OCI-LY1 (cell line): ENCODE measurements at regions not wholly inside any gene's neighbourhood (a gene's known extent, or its start where the extent isn't known, plus 50 kb on each side); places are given as distances from the start of the nearest gene placed in this dataset.

ENCODE experiments used
- H2AFZ ChIP-seq: fragments of 200-600 bp; sonication (generic), shearing (Covaris generic); 2 replicates; pipeline ENCODE4 v1.6.0; 2014; ENCODE audit warnings: antibody characterized with exemption, mild to moderate bottlenecking, low read length
- H3F3A ChIP-seq: fragments of 200-600 bp; sonication (generic), shearing (Covaris generic); 2 replicates; pipeline ENCODE4 v1.6.0; 2014; ENCODE audit warnings: mild to moderate bottlenecking, antibody characterized with exemption, low read length, moderate library complexity; ENCODE audit not compliant: insufficient read depth
- H3K27ac ChIP-seq: fragments of 200-600 bp; sonication (generic); 2 replicates; pipeline ENCODE4 v1.5.1; 2014; ENCODE audit warnings: low read length, mixed run types, mild to moderate bottlenecking, low read depth; ENCODE audit not compliant: poor library complexity, severe bottlenecking
- H3K27me3 ChIP-seq: fragments of 200-600 bp; sonication (generic); 2 replicates; pipeline ENCODE4 v1.6.0; 2014; ENCODE audit warnings: antibody characterized with exemption, mild to moderate bottlenecking, low read length, moderate library complexity; ENCODE audit not compliant: insufficient read depth
- H3K36me3 ChIP-seq: fragments of 200-600 bp; sonication (generic); 2 replicates; pipeline ENCODE4 v1.6.1; 2014; ENCODE audit warnings: mild to moderate bottlenecking, antibody characterized with exemption, low read length, moderate library complexity, mixed read lengths; ENCODE audit not compliant: insufficient read depth
- H3K4me1 ChIP-seq: fragments of 200-600 bp; sonication (generic); 2 replicates; pipeline ENCODE4 v1.5.1; 2014; ENCODE audit warnings: mild to moderate bottlenecking, low read length, moderate library complexity; ENCODE audit not compliant: insufficient read depth, severe bottlenecking
- H3K4me2 ChIP-seq: fragments of 200-600 bp; sonication (generic), shearing (Covaris generic); 2 replicates; pipeline ENCODE4 v1.6.1; 2014; ENCODE audit warnings: low read length
- H3K4me3 ChIP-seq: fragments of 200-600 bp; sonication (generic); 2 replicates; pipeline ENCODE4 v1.5.1; 2014; ENCODE audit warnings: low read length, low read depth, mild to moderate bottlenecking, mixed read lengths; ENCODE audit not compliant: poor library complexity, severe bottlenecking
- H3K79me2 ChIP-seq: fragments of 200-600 bp; shearing (Covaris generic); 2 replicates; pipeline ENCODE4 v1.6.1; 2016; ENCODE audit warnings: mixed run types, low read length, mixed read lengths; ENCODE audit not compliant: insufficient read depth
- H3K9ac ChIP-seq: fragments of 200-600 bp; sonication (generic), shearing (Covaris generic); 2 replicates; pipeline ENCODE4 v1.6.1; 2014; ENCODE audit warnings: mild to moderate bottlenecking, low read length, mixed read lengths
- H3K9me2 ChIP-seq: fragments of 200-600 bp; sonication (generic), shearing (Covaris generic); 2 replicates; pipeline ENCODE4 v1.6.1; 2014; ENCODE audit warnings: low read depth, mild to moderate bottlenecking, low read length, mixed read lengths
- H3K9me3 ChIP-seq: fragments of 200-600 bp; shearing (Covaris generic); 2 replicates; pipeline ENCODE4 v1.6.1; 2014; ENCODE audit warnings: low read length, mixed read lengths
- H4K20me1 ChIP-seq: fragments of 200-600 bp; sonication (generic), shearing (Covaris generic); 2 replicates; pipeline ENCODE4 v1.6.0; 2016; ENCODE audit warnings: mild to moderate bottlenecking, low read length; ENCODE audit not compliant: insufficient read depth
- CTCF ChIP-seq: fragments of 200-600 bp; sonication (generic), shearing (Covaris generic); IDR thresholded peaks from 2 replicates; pipeline ENCODE4 v1.5.1; 2017; ENCODE audit warnings: mild to moderate bottlenecking, antibody characterized with exemption, low read length, moderate library complexity, mixed read lengths
- EZH2 ChIP-seq: fragments of 200-600 bp; sonication (generic), shearing (Covaris generic); IDR thresholded peaks from 2 replicates; pipeline ENCODE4 v1.8.0; 2017; ENCODE audit warnings: borderline replicate concordance, mixed run types, mild to moderate bottlenecking, antibody characterized with exemption, low read length, moderate library complexity, mixed read lengths

GRCh38 chr9:18379073-18379811 is 94.7 kb upstream of the ADAMTSL1 start:
- no peak overlapping the region for H3K9ac ChIP-seq
- no peak overlapping the region for H3K4me2 ChIP-seq
- no peak overlapping the region for H3K4me3 ChIP-seq
- no peaks in the 10 kb centered on the region for H3K4me1 ChIP-seq
- H3F3A ChIP-seq, result no peaks in the 10 kb centered on the region
- H3K79me2 ChIP-seq, result no peaks in the 10 kb centered on the region
- no peaks in the 10 kb centered on the region for H3K36me3 ChIP-seq
- no peak overlapping the region for H2AFZ ChIP-seq
- no peak for TF ChIP-seq CTCF
- TF ChIP-seq EZH2, result no peak
- H3K9me3 ChIP-seq, result no peaks in the 10 kb centered on the region
- no peaks in the 10 kb centered on the region for H3K9me2 ChIP-seq
- no peak overlapping the region for H3K27ac ChIP-seq
- no peaks in the 10 kb centered on the region for H4K20me1 ChIP-seq
- no peaks in the 10 kb centered on the region for H3K27me3 ChIP-seq

- Histone ChIP-seq H2AFZ (no peak overlapping the region), H3K4me2 (no peak overlapping the region), H3K27ac (no peak overlapping the region), H3K9me2 (no peaks in the 10 kb centered on the region), H3K9ac (no peak overlapping the region), H3K36me3 (no peaks in the 10 kb centered on the region), H3K4me1 (no peaks in the 10 kb centered on the region), H4K20me1 (no peaks in the 10 kb centered on the region), H3K4me3 (no peak overlapping the region), H3K79me2 (no peaks in the 10 kb centered on the region), H3F3A (no peaks in the 10 kb centered on the region), H3K27me3 (no peaks in the 10 kb centered on the region), H3K9me3 (no peaks in the 10 kb centered on the region)
- TF ChIP-seq EZH2 (no peak), CTCF (no peak)
Observed at GRCh38 chr9:18382243-18382642, 91.7 kb upstream of the ADAMTSL1 start.

- Histone ChIP-seq H3K9ac (no peak overlapping the region), H2AFZ (no peak overlapping the region), H3K79me2 (no peaks in the 10 kb centered on the region), H3K9me2 (no peaks in the 10 kb centered on the region), H3K36me3 (no peaks in the 10 kb centered on the region), H3F3A (no peaks in the 10 kb centered on the region), H3K4me1 (no peaks in the 10 kb centered on the region), H3K9me3 (no peaks in the 10 kb centered on the region), H3K4me3 (no peak overlapping the region), H3K27me3 (no peaks in the 10 kb centered on the region), H3K27ac (no peak overlapping the region), H3K4me2 (no peak overlapping the region), H4K20me1 (no peaks in the 10 kb centered on the region)
- TF ChIP-seq EZH2 (no peak), CTCF (no peak)
Observed at GRCh38 chr9:18384066-18384465, 89.9 kb upstream of the ADAMTSL1 start.
